Endothelial cell of umbilical vein (primary cell): ENCODE measurements at regions not wholly inside any gene's neighbourhood (a gene's known extent, or its start where the extent isn't known, plus 50 kb on each side); places are given as distances from the start of the nearest gene placed in this dataset.

Source experiments
- BruUV-seq: library from RNA; stranded (reverse); fragments of 400-500 nt; replicated peaks from 2 replicates; lab custom pipeline; 2021; lab: Mats Ljungman, UMichigan
- CTCF ChIA-PET: fragments of 300-600, 350-600 bp; sonication (Branson Sonifier 250); formaldehyde crosslinking; loops from one replicate; lab custom pipeline; 2021; ENCODE audit warnings: antibody characterized with exemption, inconsistent platforms; lab: Charles Lee
- POLR2A ChIA-PET: fragments of 300-600, 350-600 bp; sonication (Branson Sonifier 250); formaldehyde crosslinking; loops from one replicate; lab custom pipeline; 2021; ENCODE audit warnings: antibody characterized with exemption, inconsistent platforms; lab: Charles Lee
- DNase-seq: peaks from one replicate; pipeline ENCODE4 v3.0.0-alpha.2; 2011; ENCODE audit warnings: low read depth, low spot score
- FAIRE-seq: peaks from 2 replicates; lab custom pipeline; 2011; peaks lifted over from hg19 to GRCh38; lab: Jason Lieb, UNC
- H2AFZ ChIP-seq: 2 replicates; pipeline ENCODE4 v1.6.0; 2012; ENCODE audit warnings: low read depth, low read length, control low read depth, inconsistent platforms
- H3K27ac ChIP-seq: 2 replicates; pipeline ENCODE4 v1.5.1; 2011; ENCODE audit warnings: low read depth, mild to moderate bottlenecking, control low read depth, low read length, moderate library complexity; ENCODE audit not compliant: insufficient read depth
- H3K27me3 ChIP-seq, 2 experiments: 2 replicates each; pipeline versions ENCODE4 v1.6.0 to v1.6.1; 2011; ENCODE audit warnings: low read length in 2 of 2, mixed read lengths in 1 of 2; ENCODE audit not compliant: control insufficient read depth in 2 of 2, insufficient read depth in 2 of 2
- H3K36me3 ChIP-seq, 2 experiments: 2 replicates in 1 of 2; 3 replicates in 1 of 2; pipeline ENCODE4 v1.5.1; 2011; ENCODE audit warnings: low read length in 2 of 2, mild to moderate bottlenecking in 1 of 2, moderate library complexity in 1 of 2; ENCODE audit not compliant: control insufficient read depth in 2 of 2, insufficient read depth in 2 of 2; ENCODE audit errors: extremely low read depth in 1 of 2
- H3K4me1 ChIP-seq: 3 replicates; pipeline ENCODE4 v1.5.1; 2011; ENCODE audit warnings: mild to moderate bottlenecking, low read length; ENCODE audit not compliant: control insufficient read depth, insufficient read depth; ENCODE audit errors: extremely low read depth
- H3K4me2 ChIP-seq: 2 replicates; pipeline ENCODE4 v1.6.1; 2011; ENCODE audit warnings: low read length, control low read depth, mixed read lengths; ENCODE audit not compliant: insufficient read depth
- H3K4me3 ChIP-seq, 3 experiments: fragments of 200-600 bp in 1 of 3; sonication (generic), shearing (Covaris generic) in 1 of 3; replicated peaks in 1 of 3; 2 replicates each; pipeline ENCODE4 v1.5.1; 2011 to 2016; ENCODE audit warnings: control low read depth in 3 of 3, low read length in 3 of 3, mild to moderate bottlenecking in 2 of 3, inconsistent platforms in 1 of 3, low read depth in 1 of 3, moderate library complexity in 1 of 3; ENCODE audit not compliant: insufficient read depth in 1 of 3
- H3K79me2 ChIP-seq: 2 replicates; pipeline ENCODE4 v1.6.0; 2012; ENCODE audit warnings: low read length, inconsistent platforms; ENCODE audit not compliant: control insufficient read depth, insufficient read depth
- H3K9ac ChIP-seq: replicated peaks from 2 replicates; pipeline ENCODE3; 2011; ENCODE audit warnings: low read length, control low read depth; ENCODE audit not compliant: insufficient read depth; ENCODE audit errors: extremely low read depth
- H3K9me1 ChIP-seq: replicated peaks from 3 replicates; pipeline ENCODE4 v1.6.0; 2011; ENCODE audit warnings: mild to moderate bottlenecking, low read length; ENCODE audit not compliant: control insufficient read depth, insufficient read depth; ENCODE audit errors: extremely low read depth
- H3K9me3 ChIP-seq: replicated peaks from 2 replicates; pipeline ENCODE4 v1.5.1; 2012; ENCODE audit warnings: low read length, inconsistent platforms; ENCODE audit not compliant: control insufficient read depth, insufficient read depth
- H4K20me1 ChIP-seq: replicated peaks from 2 replicates; pipeline ENCODE3; 2011; ENCODE audit warnings: mild to moderate bottlenecking, low read length; ENCODE audit not compliant: control insufficient read depth, insufficient read depth; ENCODE audit errors: extremely low read depth
- CTCF ChIP-seq, 2 donors: IDR thresholded peaks; 1 replicate in 1 of 2; 2 replicates in 1 of 2; pipeline ENCODE4 v1.5.1; 2011; ENCODE audit warnings: low read length in 2 of 2, mild to moderate bottlenecking in 2 of 2, moderate library complexity in 2 of 2, control low read depth in 1 of 2, inconsistent platforms in 1 of 2, low read depth in 1 of 2; ENCODE audit not compliant: insufficient read depth in 1 of 2; ENCODE audit errors: extremely low read depth in 1 of 2
- EZH2 ChIP-seq: IDR thresholded peaks from 2 replicates; pipeline ENCODE4 v1.6.1; 2012; ENCODE audit warnings: borderline replicate concordance, low read depth, mild to moderate bottlenecking, moderate library complexity, low read length, inconsistent platforms; ENCODE audit not compliant: severe bottlenecking
- FOS ChIP-seq: IDR thresholded peaks from 2 replicates; pipeline ENCODE4 v1.6.1; 2011; ENCODE audit warnings: mild to moderate bottlenecking, low read length, moderate library complexity, borderline replicate concordance; ENCODE audit not compliant: insufficient read depth
- GATA2 ChIP-seq: IDR thresholded peaks from 2 replicates; pipeline ENCODE4 v1.7.0; 2011; ENCODE audit warnings: low read depth, mild to moderate bottlenecking, moderate library complexity, mixed read lengths, low read length; ENCODE audit not compliant: insufficient read length, insufficient read depth
- JUN ChIP-seq: IDR thresholded peaks from 2 replicates; pipeline ENCODE4 v1.6.1; 2011; ENCODE audit warnings: borderline replicate concordance, low read depth; ENCODE audit not compliant: insufficient read length, insufficient read depth
- MAX ChIP-seq: IDR thresholded peaks from 2 replicates; pipeline ENCODE4 v1.6.1; 2011; ENCODE audit not compliant: insufficient read depth, insufficient read length
- MYC ChIP-seq: IDR thresholded peaks from one replicate; pipeline ENCODE4 v1.6.1; 2011; ENCODE audit warnings: mild to moderate bottlenecking, low read depth, low read length
- POLR2A ChIP-seq: IDR thresholded peaks from 2 replicates; pipeline ENCODE4 v1.6.1; 2012; ENCODE audit warnings: low read depth, mild to moderate bottlenecking, control low read depth, low read length
- POLR2AphosphoS5 ChIP-seq: IDR thresholded peaks from 2 replicates; pipeline ENCODE4 v1.6.1; 2012; ENCODE audit warnings: low read depth, mild to moderate bottlenecking, control low read depth, low read length, moderate library complexity; ENCODE audit not compliant: insufficient read depth
- dilution Hi-C: fragments of 300-500 bp; cut with MboI; formaldehyde crosslinking; loops from one replicate; pipeline ENCODE4 v1.15.0; 2019; ENCODE audit warnings: low sequenced_read_pairs; ENCODE audit not compliant: extremely low pct_ligation_motif_present
- intact Hi-C: fragments of 100-400 bp; cut with micrococcal nuclease; formaldehyde crosslinking; loops from one replicate; pipeline ENCODE4 v1.10.0; 2022

DNA sequence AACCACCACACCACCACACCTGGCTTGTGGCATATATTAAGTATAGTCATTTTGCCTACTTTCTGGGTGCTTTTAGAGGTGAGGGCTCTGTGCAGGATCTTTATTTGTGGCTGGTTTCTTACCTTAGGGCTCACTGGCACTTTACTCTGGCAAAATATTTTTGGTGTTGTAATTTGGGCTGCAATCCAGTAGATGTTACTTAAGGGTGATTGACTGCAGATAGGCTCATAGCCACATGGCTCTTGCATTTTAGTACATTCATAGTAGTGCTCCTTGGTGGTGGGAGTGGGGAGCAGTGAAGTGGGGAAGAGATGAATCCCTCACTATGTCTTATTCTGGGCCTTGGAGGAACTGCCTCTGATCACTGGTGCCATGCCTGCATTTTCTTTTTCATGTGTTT is 376.1 kb upstream of the GRIN3A start:
- POLR2A ChIA-PET, result no interaction called here
- CTCF ChIA-PET, result no interaction called here
- Histone ChIP-seq H3K27ac (no peak overlapping the region), H3K27me3 (no peaks in the 10 kb centered on the region), H3K4me1 (no peaks in the 10 kb centered on the region), H3K9me1 (no peaks in the 10 kb centered on the region), H3K79me2 (no peaks in the 10 kb centered on the region), H3K4me2 (no peak overlapping the region), H2AFZ (no peak overlapping the region), H4K20me1 (no peaks in the 10 kb centered on the region), H3K9ac (no peak overlapping the region), H3K9me3 (peaks cover 3% of the 10 kb centered on the region), H3K36me3 (no peaks in the 10 kb centered on the region), H3K4me3 (no peak overlapping the region)
- dilution Hi-C loops, result no loop called here
- intact Hi-C loops, result no loop called here
- no peak for TF ChIP-seq EZH2
- no peak for TF ChIP-seq GATA2
- no peak for TF ChIP-seq MYC
- no peak for TF ChIP-seq FOS
- no peak for TF ChIP-seq MAX
- TF ChIP-seq JUN, result no peak
- no peak for TF ChIP-seq POLR2A
- no peak for TF ChIP-seq CTCF (IDR thresholded peaks at IDR 0.05; ENCODE audit: extremely low read depth in 1 of 2, insufficient read depth in 1 of 2, low read depth in 1 of 2, low read length in 2 of 2)
- TF ChIP-seq POLR2AphosphoS5, result no peak
- no peak for FAIRE-seq
- no TSS peak for BruUV-seq
- no peak for DNase-seq
